Fibroblast of pulmonary artery (primary cell): ENCODE measurements at regions not wholly inside any gene's neighbourhood (a gene's known extent, or its start where the extent isn't known, plus 50 kb on each side); places are given as distances from the start of the nearest gene placed in this dataset.

Experiments
- DNase-seq: peaks from one replicate; pipeline ENCODE4 v3.0.0-alpha.2; 2010; ENCODE audit warnings: low read depth
- H3K4me3 ChIP-seq: replicated peaks from 2 replicates; pipeline ENCODE4 v1.5.1; 2011; ENCODE audit warnings: low read depth, mild to moderate bottlenecking, control low read depth, low read length, moderate library complexity
- CTCF ChIP-seq: IDR thresholded peaks from 2 replicates; pipeline ENCODE4 v1.5.1; 2011; ENCODE audit warnings: mild to moderate bottlenecking, control low read depth, low read length, inconsistent platforms; ENCODE audit errors: missing control alignments

GRCh38 chr10:21270976-21271375, 254.5 kb downstream of the SKIDA1 start:
- TF ChIP-seq CTCF, result no peak
- no peak for DNase-seq
- no peak overlapping the region for H3K4me3 ChIP-seq

- no peak for DNase-seq
- no peak for TF ChIP-seq CTCF
Measured at GRCh38 chr10:21269289-21269688, 256.2 kb downstream of the SKIDA1 start.

GRCh38 chr10:21265622-21266021, 259.9 kb downstream of the SKIDA1 start:
- H3K4me3 ChIP-seq, result no peak overlapping the region
- no peak for TF ChIP-seq CTCF
- DNase-seq, result peak; percentile 61

More at GRCh38 chr10:21269289-21269688, 256.2 kb downstream of the SKIDA1 start:
- H3K4me3 ChIP-seq, result no peak overlapping the region

- DNase-seq, result no peak
- H3K4me3 ChIP-seq, result no peak overlapping the region
- TF ChIP-seq CTCF, result no peak
Measured at GRCh38 chr10:21264271-21264670, 261.2 kb downstream of the SKIDA1 start.

- no peak for TF ChIP-seq CTCF
- no peak overlapping the region for H3K4me3 ChIP-seq
- DNase-seq, result no peak
Measured at GRCh38 chr10:21263839-21264238, 261.6 kb downstream of the SKIDA1 start.

GRCh38 chr10:21263263-21263803, 262.1 kb downstream of the SKIDA1 start:
- H3K4me3 ChIP-seq, result no peak overlapping the region
- no peak for DNase-seq
- TF ChIP-seq CTCF, result no peak

- no peak for TF ChIP-seq CTCF
- DNase-seq, result no peak
- H3K4me3 ChIP-seq, result no peak overlapping the region
Measured at GRCh38 chr10:21261842-21262294, 263.6 kb downstream of the SKIDA1 start.
